Ishikawa (cell line): ENCODE measurements at regions not wholly inside any gene's neighbourhood (a gene's known extent, or its start where the extent isn't known, plus 50 kb on each side); places are given as distances from the start of the nearest gene placed in this dataset.

Experiments
- EP300 ChIP-seq: IDR thresholded peaks from 2 replicates; pipeline ENCODE4 v1.6.1; 2012; ENCODE audit warnings: borderline replicate concordance
- REST ChIP-seq: IDR thresholded peaks from 2 replicates; pipeline ENCODE4 v1.6.1; 2012; ENCODE audit warnings: low read depth, mild to moderate bottlenecking
- TCF12 ChIP-seq: IDR thresholded peaks from 2 replicates; pipeline ENCODE4 v1.6.1; 2012; ENCODE audit warnings: low read depth
- YY1 ChIP-seq: IDR thresholded peaks from 2 replicates; pipeline ENCODE4 v1.6.1; 2012; ENCODE audit warnings: low read depth
- ZBTB7A ChIP-seq: IDR thresholded peaks from 2 replicates; pipeline ENCODE4 v1.6.1; 2012; ENCODE audit warnings: low read depth

- TF ChIP-seq ZBTB7A (no peak), EP300 (no peak), TCF12 (no peak), YY1 (no peak), REST (no peak)
These were observed 221.4 kb upstream of the ST6GAL2 start for GRCh38 chr2:107107351-107107750.
